G401.6 (cell line): ENCODE measurements at regions not wholly inside any gene's neighbourhood (a gene's known extent, or its start where the extent isn't known, plus 50 kb on each side); places are given as distances from the start of the nearest gene placed in this dataset.
"Not testable (repeated sequence)": the region's sequence is repeated elsewhere in the genome, so short reads cannot be mapped to it uniquely, and the experiment has no call there.

Experiments
- FAIRE-seq: peaks from 2 replicates; lab custom pipeline; 2012; peaks lifted over from hg19 to GRCh38; lab: Jason Lieb, UNC

DNA sequence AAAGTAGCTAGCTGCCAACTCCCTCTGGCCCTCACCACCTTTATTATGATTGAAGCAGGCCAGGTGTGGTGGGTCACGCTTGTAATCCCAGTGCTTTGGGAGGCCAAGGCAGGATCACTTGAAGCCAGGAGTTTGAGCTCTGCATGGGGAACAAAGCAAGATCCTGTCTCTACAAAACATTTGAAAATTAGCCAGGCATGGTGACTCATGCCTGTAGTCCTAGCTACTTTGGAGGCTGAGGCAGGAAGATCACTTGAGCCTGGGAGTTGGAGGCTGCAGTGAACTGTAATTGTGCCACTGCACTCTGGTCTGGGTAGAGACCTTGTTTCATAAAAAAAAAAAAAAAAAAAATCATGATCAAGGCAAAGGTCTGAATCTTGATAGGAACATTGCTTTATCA is 467.0 kb upstream of the DIPK2B start:
- no peak for FAIRE-seq

DNA sequence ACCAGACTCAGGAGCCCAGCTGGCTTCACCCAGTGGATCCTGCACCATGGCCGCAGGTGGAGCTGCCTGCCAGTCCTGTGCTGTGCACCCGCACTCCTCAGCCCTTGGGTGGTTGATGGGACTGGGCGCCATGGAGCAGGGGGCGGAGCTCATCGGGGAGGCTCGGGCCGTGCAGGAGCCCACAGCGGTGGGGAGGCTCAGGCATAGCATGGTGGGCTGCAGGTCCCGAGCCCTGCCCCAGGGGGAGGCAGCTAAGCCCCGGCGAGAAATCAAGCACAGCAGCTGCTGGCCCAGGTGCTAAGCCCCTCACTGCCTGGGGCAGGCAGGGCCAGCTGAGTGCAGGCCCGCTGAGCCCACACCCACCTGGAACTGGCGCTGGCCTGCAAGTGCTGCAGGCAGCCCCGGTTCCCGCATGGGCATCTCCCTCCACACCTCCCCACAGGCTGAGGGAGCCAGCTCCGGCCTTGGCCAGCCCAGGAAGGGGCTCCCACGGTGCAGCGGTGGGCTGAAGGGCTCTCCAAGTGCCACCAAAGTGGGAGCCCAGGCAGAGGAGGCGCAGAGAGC is 464.1 kb upstream of the DIPK2B start:
- no peak for FAIRE-seq

DNA sequence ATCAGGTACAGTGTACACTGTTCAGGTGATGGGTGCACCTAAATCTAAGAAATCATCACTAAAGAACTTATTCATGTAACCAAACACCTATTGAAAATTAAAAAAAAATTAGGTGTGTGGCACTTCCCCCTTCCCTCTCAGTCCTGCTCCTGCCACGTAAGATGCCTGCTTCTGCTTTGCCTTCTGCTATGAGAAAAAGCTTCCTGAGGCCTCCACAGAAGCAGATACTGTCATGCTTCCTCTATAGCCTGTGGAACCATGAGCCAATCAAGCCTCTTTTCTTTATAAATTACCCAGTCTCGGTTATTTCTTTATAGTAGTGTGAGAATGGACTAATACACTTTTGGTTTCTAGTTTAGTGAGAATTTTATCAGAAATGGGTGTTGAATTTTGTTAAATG is 459.8 kb upstream of the DIPK2B start:
- no peak for FAIRE-seq

DNA sequence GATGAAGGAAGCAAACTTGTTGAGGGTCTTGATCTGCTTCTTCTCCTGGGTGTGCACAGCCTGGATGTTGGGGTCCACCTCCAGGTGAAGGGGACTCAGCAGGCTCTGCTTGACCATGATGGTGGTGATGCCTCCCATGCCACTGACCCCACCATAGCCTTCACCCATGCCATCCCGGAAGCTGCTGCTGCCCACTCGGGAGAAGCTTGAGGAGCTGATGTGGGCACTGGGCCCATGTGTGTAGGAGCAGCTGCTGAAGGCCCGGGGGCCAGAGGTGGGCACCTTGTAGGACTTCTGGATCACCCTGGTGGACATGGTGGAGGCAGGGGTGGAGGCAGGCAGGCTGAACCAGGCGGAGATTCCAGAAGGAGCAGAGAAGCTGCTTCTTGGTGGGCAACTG is 432.7 kb upstream of the DIPK2B start:
- no peak for FAIRE-seq

DNA sequence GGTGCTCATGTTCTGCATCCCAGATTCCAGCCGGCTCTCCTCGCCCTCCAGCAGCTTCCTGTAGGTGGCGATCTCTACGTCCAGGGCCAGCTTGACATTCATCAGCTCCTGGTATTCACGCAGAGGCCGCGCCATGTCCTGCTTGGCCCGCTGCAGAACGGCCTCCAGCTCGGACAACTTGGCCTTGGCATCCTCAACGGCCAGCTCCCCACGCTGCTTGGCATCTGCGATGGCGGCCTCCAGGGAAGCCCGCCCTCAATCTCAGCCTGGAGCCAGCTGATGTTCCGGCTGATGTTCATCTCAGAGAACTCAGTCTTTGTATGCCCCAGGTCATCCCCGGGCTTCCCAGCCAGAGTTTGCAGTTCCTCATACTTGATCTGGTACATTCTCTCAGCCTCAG is 431.8 kb upstream of the DIPK2B start:
- FAIRE-seq, result no peak

DNA sequence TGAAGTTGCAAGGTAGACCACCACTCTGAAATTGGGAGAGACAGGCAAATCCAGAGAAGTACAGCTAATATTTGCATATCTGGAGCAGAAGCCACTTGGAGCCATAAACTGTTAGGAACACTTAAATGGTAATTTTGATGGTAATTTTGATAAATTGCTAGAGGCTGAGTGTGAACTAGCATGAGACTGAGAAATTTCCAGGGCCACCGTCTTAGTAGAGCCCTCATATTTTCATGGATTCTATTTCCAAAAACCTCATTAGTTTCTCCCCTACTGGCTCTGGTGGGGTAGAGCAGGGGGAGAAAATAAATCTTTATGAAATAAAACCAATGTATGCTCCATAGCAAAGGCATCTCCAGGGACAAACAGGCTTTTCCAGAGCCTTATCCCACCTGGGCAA is 429.4 kb upstream of the DIPK2B start:
- no peak for FAIRE-seq

DNA sequence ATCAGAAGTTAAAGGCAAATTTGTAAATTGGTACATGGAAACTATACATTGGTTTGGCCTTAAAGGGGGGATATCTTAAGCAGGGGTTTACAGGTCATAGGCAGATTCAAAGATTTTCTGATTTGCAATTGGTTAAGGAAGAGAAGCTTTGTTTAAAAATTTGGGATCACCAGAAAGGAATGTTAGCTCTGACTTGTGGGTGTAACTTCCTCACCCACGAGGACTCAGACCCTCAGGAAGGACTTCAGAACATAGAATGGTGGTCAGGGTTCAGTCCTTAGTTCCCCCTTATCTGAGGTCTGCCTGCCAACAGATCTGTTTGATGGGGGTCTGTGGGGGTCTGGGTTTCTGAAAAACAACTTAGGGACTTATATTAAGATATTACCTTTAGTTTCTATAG is 427.4 kb upstream of the DIPK2B start:
- no peak for FAIRE-seq

DNA sequence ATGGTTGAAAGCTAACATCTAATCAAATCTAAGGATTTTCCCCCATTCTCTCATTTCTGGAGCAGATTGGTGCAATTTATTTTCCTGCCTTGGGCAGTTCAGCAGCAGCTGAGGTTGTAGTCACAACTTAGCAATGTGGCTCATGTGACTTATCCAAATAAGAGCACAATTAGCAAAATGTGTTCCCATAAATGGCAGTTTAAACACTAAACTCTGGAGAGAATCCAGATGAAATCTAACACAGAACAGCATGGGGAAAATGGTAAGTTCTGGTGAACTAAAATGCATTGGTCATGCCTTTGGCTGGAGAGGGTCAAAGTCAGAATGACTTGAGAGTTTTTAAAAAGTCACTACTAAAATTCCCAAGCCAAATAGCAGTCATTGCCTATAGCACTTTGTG is 422.6 kb upstream of the DIPK2B start:
- FAIRE-seq, result no peak

DNA sequence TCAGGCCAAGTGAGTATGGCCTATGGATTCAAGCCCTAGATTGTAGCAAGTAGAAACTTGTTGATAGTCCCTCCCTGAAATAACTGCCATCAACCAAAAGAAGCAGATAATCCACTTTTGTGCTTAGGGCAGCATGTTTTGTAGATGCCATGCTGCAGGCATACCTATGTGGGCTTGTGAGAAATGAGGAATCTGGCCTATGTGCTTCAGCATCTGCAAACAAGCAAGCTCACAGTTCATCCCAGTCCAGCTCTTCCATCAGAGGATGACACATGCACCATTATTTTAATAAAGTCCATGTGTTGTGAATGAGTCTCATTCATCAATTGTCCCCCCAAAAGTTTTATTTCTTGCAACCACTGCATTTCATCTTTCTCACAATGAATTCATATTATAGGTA is 421.9 kb upstream of the DIPK2B start:
- FAIRE-seq, result no peak

DNA sequence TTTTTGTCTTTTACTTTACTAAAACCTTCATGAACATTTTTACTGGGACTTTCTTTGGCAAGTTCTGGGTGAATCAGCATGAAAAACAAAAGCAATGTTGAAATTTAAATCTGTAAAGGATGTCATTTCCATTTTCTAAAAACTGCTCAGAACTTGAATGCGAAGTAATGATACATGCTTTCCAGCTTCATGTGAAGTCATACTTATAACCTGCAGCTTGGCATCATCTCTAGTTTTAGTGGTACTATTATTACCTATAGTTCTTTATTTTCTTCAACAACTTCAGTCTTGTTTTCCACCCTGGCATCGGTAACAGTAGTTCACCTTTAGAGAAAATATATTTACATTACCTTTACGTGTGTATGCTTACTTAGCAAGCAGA is 421.4 kb upstream of the DIPK2B start:
- no peak for FAIRE-seq

DNA sequence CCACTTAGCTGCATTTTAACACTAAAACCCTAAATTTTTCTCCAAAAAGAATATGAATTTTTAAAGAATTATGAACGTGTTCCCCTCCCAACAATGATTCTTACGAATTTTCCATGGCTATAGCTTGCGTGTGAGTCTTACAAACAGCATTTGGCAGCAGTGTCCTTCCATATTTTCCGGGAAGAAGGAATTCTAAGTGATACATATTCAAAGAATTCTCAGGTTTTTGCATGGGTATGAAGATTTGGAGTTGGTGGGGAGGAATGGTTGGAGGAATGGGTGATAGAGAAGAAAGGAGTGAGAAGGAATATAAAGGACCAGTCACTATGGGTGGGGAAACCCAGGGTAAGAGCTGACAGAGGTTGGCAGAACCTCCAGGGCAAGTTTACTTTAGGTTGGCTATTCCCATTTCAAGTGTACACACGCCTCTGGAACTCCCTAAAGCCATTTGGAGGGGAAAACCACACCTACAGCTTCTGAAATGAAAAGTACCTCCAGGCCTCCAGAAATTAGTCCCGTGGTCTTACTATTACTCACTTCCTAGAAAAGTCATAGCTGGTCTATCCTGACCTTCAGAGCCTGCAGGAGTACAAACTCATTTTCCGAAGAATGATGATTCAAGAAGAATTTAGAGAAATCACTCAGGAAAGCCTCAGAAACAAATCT is 420.8 kb upstream of the DIPK2B start:
- FAIRE-seq, result peak; percentile 67

DNA sequence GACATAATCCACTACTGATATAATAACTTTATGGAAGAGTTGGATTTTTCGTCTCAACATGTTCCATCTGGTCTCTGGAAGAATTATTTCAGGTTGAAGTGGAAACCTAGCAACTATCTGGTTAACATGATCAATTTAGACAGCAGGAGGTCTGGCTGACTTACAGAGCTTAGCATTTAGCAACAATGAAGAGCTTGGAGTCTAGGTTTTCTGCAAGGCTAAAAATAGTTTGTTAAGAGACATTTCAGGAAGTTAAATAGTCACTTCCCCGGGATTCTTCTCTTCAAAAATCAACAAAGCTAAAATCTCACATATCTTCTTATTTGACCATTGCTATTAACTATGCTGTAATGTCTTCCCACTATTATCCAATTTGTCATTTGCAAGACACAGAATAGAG is 418.6 kb upstream of the DIPK2B start:
- FAIRE-seq, result no peak

DNA sequence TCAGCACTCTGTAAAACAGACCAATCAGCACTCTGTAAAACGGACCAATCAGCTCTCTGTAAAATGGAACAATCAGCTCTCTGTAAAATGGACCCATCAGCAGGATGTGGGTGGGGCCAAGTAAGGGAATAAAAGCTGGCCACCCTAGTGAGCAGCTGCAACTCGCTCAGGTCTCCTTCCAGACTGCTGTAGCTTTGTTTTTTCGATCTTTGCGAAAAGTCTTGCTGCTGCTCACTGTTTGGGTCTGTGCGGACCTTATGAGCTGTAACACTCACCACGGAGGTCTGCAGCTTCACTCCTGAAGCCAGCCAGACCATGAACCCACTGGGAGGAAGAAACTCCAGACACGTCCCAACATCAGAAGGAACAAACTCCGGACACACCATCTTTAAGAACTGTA is 414.9 kb upstream of the DIPK2B start:
- not testable (repeated sequence) for FAIRE-seq

DNA sequence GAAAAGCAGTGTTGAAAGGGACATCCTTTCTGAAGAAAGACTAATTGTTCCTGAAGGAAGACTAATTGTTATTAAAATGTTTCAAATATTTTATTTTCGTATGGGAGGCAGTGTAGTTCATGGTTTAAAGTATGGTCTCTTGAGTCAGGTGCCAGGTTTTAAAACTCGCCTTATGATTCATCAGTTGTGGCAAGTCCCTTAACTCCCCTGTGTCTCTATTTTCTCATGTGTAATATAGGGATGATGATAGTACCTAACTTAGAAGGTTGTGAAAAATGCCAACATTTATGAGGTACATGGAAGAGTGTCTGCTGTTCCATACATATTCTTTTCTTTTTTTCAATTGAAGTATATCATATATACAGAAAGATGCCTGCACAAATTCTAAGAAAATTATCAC is 414.2 kb upstream of the DIPK2B start:
- FAIRE-seq, result no peak

DNA sequence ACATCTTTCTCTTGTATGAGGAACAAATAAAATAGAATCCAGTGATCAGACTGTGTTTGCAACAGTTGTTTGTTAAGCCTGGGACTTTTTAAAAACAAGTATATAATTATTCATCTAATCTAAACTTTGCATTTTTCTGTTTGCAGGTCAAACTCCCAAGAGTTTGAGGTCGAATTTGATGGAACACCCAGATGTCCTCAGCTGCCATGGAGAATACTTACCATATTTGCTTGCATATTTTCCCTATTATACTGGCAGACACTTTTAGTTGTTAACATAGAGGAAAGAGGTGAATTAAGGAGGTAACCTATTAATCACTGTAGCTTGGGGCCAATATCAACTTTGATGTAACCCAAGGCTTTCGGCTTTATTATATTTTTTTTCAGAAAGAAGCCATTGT is 401.5 kb upstream of the DIPK2B start:
- FAIRE-seq, result no peak

DNA sequence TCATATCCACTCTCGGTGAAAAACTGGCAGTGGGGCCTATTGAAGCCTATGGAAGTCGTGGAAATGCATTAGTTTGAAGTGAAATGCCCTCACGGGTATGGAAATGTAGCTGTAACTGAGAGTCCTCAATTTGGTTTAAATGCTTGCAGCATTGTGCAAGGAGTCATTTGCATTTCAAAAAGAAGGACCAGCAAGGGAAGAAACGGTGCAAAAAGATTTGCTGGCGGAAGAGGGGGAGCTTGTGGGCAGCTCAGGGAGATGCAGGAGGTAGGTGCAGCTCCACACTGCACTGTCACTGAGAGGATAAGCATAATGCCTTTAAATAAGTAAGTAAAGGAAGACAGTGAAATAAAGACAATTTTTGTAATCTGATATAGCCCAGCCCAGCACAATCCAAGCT is 400.4 kb upstream of the DIPK2B start:
- no peak for FAIRE-seq

DNA sequence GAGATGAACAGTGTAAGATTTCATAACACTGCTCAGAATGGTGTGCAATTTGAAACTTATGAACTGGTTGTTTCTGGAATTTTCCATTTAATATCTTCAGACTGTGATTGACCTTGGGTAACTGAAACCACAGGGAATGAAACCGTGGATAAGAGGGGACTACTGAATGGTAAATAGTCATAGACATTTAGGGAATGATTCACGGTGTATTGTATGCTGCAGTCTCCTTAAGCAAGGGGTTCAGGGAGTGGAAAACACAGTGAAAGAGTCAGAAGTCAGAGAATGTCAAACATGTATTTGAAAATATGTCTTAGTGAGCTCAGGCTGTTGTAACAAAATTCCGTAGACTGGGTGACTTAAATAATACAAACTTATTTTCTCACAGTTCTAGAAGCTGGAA is 398.2 kb upstream of the DIPK2B start:
- no peak for FAIRE-seq

DNA sequence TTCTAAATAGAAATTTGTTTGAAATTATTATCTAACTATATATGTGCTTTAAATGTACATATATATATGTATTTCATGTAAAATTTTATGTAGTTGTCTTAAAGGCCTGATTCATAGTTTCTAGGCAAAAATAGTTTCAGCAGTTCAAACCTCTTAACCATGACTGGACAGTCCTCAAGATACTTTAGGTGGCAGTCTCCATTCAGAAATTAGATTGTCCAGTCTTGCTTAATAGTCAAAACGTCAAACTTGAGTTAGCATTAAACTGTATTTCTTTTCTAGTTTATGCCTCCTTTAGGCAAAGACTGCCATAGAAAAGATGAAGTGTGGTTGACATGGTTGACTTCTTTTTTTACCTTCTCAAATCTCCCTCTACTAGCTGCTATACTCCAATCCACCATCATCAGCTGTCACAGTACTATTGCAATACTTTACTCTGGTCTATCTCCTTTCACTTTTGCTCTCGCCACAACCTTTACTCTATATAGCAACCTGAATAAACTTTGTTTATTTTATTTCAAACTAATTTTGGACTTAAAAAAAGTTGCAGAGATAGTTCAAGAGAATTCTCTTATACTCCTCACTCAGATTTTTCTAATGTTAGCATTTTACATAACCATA is 395.6 kb upstream of the DIPK2B start:
- peak; percentile 13 for FAIRE-seq

DNA sequence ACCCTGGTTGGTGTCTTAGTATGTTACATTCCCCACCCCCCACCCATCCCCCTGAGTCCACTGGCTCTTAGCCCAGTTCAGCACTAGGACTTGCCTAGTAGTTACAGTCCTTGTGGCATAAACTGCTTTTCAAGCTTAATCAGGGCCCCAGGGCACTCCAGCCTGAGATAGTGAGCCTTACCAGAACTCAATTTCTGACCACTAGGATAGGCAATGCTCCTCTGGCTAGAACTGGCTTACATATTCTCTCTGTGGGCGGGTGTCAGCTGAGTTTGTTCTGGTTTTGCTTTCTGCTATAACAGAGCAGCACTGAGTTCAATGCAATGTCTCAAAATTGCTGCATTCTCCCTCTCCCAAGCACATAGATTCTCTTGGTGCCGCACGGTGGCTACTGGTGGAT is 391.4 kb upstream of the DIPK2B start:
- no peak for FAIRE-seq

DNA sequence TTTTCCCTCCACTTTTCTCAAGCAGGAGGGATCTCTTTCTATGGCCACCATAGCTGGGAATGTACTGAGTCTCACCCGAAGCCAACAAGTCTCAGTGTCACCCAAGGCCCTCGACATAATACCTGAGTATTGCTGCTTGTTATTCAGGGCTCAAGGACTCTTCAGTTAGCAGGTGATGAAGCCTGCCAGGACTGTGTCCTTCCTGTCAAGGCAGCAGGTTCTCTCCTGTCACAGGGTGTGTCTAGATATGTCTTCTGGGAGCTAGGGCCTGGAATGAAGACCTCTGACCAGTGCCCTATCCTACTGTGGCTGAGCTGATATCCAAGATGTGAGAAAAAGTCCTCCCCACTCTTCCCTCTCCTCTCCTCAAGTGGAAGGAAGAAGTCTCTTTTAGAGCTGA is 391.0 kb upstream of the DIPK2B start:
- FAIRE-seq, result no peak

DNA sequence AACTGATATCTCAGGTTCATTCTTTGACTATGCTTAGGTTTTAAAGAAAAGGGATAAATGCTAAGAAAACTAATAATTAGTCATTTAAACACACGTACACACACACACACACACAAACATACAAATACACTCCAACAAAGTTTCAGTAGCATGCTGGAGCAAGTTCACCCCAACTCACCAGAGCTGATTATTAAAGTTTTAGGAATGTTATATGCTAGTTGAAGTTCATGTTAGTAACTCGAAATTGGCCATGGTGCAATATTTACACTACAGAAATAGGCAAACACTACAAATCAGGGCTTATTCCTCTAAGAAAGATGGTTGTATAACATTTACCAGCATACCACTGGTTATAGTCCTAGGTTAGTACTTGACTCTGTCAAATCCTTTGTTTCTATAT is 384.0 kb upstream of the DIPK2B start:
- FAIRE-seq, result no peak

DNA sequence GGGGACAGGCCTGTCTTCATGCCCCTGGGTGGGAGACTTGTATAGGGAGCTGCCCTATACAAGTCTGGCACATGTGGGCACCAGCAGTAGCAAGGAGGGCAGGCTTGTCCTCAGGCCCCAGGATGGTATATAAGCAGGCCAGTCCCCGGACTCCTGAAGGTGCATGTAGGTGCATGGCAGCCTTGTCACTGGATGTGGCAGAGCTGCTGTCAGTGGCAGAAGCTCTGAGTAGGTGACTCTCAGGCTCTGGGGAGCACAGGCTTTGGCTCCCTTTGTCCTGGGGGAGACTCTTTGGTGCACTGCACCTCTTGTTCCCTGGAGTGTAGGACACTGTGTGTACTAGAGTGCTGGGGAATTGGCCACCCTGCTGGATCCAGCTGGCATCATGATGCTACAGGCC is 376.7 kb upstream of the DIPK2B start:
- no peak for FAIRE-seq

DNA sequence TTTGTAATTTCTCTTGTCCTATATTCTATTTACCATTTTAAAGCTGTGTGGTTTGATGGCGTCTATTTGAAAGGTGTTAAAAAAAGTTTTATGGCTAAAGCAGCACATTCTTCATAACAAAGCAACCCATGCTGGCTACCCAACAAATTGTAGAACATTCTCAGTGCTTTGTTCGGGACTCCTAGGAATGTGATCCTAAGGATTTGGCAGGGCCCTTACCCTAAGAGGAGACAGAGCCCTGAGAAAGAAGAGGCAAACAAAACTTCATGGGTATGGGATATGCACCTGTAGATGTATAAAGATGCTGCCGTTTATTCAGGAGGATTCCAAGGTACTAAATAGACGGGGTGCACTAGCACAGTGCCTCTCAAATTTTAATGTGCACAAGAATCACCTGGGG is 370.8 kb upstream of the DIPK2B start:
- FAIRE-seq, result no peak

DNA sequence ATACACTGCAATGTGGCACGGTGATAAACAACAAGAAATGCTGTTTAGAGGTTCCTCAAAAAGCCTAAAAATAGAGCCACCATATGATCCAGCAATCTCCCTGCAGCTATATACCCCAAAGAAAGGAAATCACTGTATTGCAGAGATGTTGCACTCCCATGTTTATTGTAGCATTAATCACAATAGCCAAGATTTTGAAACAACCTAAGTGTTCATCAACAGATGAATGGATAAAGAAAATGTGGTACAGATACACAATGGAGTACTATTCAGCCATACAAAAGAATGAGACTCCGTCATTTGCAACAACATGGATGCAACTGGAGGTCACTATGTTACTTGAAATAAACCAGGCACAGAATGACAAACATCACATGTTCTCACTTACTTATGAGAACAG is 365.8 kb upstream of the DIPK2B start:
- no peak for FAIRE-seq
